B cell (primary cell): ENCODE measurements at regions not wholly inside any gene's neighbourhood (a gene's known extent, or its start where the extent isn't known, plus 50 kb on each side); places are given as distances from the start of the nearest gene placed in this dataset.

Experiments
- EZH2 ChIP-seq: IDR thresholded peaks from 2 replicates; pipeline ENCODE4 v1.6.1; 2012; ENCODE audit warnings: borderline replicate concordance, low read depth, mild to moderate bottlenecking, moderate library complexity, low read length; ENCODE audit not compliant: insufficient read depth, poor library complexity, severe bottlenecking
- TF ChIP-seq, protein P1 (sequence below): fragments of 200-600 bp; IDR thresholded peaks from one replicate; pipeline ENCODE4 v1.8.0; 2022; ENCODE audit warnings: antibody characterized with exemption, mild to moderate bottlenecking

DNA sequence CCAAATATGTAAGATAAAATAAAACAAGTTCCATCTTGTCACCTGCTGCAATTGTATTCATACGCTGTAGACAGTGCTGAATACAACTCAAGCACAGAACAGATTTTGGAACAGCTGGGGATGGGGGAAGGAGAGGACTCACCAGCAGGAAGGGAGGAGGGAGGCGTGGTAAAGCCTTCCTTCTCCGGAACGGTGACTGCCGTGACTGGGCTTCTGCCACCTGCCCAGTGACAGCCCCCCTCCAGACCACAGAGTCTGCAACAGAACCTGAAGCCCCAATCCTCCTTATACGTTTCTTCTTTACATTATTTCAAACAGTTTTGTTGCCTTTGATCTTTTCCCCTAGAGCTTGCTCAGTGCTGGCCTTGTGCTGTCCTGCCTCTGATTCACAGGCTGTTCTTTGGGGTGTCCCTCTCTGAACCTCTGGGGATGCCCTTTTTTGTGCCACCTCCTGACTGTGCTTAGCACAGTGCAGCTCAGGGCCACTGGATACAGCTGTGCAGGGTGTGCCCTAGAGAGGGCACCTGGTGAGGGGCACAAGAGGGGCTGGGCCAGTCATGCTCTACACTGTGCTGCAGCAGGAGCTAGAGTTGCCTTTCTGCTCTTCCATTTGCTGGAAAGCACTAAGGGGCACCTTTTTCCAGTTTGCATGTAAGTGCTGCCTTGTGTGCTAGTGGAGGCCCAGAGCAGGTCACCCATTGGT, 213.0 kb downstream of the ZIC5 start:
- TF ChIP-seq, protein P1, sequence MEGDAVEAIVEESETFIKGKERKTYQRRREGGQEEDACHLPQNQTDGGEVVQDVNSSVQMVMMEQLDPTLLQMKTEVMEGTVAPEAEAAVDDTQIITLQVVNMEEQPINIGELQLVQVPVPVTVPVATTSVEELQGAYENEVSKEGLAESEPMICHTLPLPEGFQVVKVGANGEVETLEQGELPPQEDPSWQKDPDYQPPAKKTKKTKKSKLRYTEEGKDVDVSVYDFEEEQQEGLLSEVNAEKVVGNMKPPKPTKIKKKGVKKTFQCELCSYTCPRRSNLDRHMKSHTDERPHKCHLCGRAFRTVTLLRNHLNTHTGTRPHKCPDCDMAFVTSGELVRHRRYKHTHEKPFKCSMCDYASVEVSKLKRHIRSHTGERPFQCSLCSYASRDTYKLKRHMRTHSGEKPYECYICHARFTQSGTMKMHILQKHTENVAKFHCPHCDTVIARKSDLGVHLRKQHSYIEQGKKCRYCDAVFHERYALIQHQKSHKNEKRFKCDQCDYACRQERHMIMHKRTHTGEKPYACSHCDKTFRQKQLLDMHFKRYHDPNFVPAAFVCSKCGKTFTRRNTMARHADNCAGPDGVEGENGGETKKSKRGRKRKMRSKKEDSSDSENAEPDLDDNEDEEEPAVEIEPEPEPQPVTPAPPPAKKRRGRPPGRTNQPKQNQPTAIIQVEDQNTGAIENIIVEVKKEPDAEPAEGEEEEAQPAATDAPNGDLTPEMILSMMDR: no peak
- no peak for TF ChIP-seq EZH2
